HL-60 (cell line): ENCODE measurements at regions not wholly inside any gene's neighbourhood (a gene's known extent, or its start where the extent isn't known, plus 50 kb on each side); places are given as distances from the start of the nearest gene placed in this dataset.

Source experiments
- GABPA ChIP-seq: IDR thresholded peaks from 2 replicates; pipeline ENCODE4 v1.6.1; 2012; ENCODE audit warnings: low read depth
- SPI1 ChIP-seq: IDR thresholded peaks from 2 replicates; pipeline ENCODE4 v1.6.1; 2012; ENCODE audit warnings: low read depth, mild to moderate bottlenecking, borderline replicate concordance
- TF ChIP-seq, protein P1 (sequence below): IDR thresholded peaks from one replicate; pipeline ENCODE4 v1.5.1; 2011; ENCODE audit warnings: low read length, control low read depth, inconsistent platforms; ENCODE audit not compliant: insufficient read depth
- TF ChIP-seq, protein P2 (sequence below): IDR thresholded peaks from 2 replicates; pipeline ENCODE4 v1.6.1; 2012; ENCODE audit warnings: low read depth; ENCODE audit not compliant: insufficient replicate concordance

DNA sequence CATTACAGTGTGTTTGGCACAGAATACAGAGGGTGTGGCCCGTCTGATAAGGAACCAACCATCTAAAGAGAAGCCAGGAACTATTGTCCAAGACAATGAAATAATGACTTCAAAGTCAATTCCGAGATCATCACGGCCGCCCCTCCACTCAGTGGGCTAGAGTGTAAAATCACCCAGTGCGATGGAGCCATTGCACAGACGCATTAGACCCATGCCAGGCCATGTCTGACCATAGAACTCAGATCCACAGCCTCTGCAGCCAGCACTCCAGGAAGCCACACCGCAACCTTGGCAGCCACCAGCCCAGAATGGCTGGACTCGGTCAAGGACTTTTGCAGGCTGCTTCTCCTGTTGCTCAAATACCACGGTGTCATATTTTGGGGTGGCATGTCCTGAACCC lies 835.7 kb downstream of the DCDC2C start:
- TF ChIP-seq, protein P1, sequence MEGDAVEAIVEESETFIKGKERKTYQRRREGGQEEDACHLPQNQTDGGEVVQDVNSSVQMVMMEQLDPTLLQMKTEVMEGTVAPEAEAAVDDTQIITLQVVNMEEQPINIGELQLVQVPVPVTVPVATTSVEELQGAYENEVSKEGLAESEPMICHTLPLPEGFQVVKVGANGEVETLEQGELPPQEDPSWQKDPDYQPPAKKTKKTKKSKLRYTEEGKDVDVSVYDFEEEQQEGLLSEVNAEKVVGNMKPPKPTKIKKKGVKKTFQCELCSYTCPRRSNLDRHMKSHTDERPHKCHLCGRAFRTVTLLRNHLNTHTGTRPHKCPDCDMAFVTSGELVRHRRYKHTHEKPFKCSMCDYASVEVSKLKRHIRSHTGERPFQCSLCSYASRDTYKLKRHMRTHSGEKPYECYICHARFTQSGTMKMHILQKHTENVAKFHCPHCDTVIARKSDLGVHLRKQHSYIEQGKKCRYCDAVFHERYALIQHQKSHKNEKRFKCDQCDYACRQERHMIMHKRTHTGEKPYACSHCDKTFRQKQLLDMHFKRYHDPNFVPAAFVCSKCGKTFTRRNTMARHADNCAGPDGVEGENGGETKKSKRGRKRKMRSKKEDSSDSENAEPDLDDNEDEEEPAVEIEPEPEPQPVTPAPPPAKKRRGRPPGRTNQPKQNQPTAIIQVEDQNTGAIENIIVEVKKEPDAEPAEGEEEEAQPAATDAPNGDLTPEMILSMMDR, result no peak
- TF ChIP-seq, protein P2, sequence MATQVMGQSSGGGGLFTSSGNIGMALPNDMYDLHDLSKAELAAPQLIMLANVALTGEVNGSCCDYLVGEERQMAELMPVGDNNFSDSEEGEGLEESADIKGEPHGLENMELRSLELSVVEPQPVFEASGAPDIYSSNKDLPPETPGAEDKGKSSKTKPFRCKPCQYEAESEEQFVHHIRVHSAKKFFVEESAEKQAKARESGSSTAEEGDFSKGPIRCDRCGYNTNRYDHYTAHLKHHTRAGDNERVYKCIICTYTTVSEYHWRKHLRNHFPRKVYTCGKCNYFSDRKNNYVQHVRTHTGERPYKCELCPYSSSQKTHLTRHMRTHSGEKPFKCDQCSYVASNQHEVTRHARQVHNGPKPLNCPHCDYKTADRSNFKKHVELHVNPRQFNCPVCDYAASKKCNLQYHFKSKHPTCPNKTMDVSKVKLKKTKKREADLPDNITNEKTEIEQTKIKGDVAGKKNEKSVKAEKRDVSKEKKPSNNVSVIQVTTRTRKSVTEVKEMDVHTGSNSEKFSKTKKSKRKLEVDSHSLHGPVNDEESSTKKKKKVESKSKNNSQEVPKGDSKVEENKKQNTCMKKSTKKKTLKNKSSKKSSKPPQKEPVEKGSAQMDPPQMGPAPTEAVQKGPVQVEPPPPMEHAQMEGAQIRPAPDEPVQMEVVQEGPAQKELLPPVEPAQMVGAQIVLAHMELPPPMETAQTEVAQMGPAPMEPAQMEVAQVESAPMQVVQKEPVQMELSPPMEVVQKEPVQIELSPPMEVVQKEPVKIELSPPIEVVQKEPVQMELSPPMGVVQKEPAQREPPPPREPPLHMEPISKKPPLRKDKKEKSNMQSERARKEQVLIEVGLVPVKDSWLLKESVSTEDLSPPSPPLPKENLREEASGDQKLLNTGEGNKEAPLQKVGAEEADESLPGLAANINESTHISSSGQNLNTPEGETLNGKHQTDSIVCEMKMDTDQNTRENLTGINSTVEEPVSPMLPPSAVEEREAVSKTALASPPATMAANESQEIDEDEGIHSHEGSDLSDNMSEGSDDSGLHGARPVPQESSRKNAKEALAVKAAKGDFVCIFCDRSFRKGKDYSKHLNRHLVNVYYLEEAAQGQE, result no peak
- TF ChIP-seq GABPA (no peak), SPI1 (no peak)
